ENCODE measurements at regions not wholly inside any gene's neighbourhood (a gene's known extent, or its start where the extent isn't known, plus 50 kb on each side); places are given as distances from the start of the nearest gene placed in this dataset.

DNA sequence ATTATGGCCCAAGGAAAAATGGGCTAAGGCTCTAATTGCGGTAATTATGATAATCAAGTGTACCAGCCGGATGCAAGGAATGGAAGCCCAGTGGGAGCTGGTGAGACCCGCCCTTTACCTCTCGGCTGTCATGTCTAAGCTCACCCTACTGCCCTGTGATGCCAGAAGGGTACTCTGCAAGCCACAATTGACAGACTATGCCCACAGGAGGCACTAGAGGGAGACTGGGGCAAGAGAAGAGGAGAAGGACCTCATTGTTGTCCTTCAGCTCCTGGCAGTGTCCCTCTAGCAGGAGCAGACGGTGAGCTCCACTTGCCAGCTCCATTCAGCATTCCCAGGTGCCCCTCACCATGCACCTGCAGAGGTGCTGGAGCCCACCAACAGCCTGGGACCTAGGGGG is 141.8 kb downstream of the SMIM20 start:
- Histone ChIP-seq H2AFZ (ENCODE audit: low read length) (no peak overlapping the region), H4K8ac (ENCODE audit: extremely low read depth, insufficient read depth, low read length) (no peak overlapping the region), H3K23ac (ENCODE audit: insufficient read length) (no peak overlapping the region), H3K27ac (ENCODE audit: low read depth, low read length) (no peak overlapping the region), H2AK5ac (ENCODE audit: low read depth, low read length) (no peak overlapping the region), H3K9ac (replicated peaks in 1 of 4; ENCODE audit: extremely low read depth in 1 of 4, low read depth in 3 of 4, low read length in 3 of 4) (no peak overlapping the region), H2BK12ac (ENCODE audit: low read depth, low read length) (0 out of 2 replicates have a peak overlapping the region, but pooled peaks have one; percentile 33), H2BK120ac (replicated peaks; ENCODE audit: low read depth, low read length) (no peak overlapping the region), H2BK5ac (ENCODE audit: low read depth, low read length) (no peak overlapping the region), H3K36me3 (ENCODE audit: control insufficient read depth in 2 of 4, insufficient read depth in 4 of 4, low read length in 3 of 4) (no peaks in the 10 kb centered on the region), H4K5ac (ENCODE audit: insufficient read length, low read depth, low read length) (no peak overlapping the region), H3K14ac (ENCODE audit: insufficient read length) (no peak overlapping the region), H3K18ac (ENCODE audit: extremely low read depth, low read length) (0 out of 2 replicates have a peak overlapping the region, but pooled peaks have one; percentile 6), H4K91ac (replicated peaks; ENCODE audit: insufficient read length, low read length) (no peak overlapping the region), H3K79me1 (ENCODE audit: low read depth, low read length) (no peaks in the 10 kb centered on the region), H3K9me3 (ENCODE audit: insufficient read depth in 2 of 2, low read depth in 1 of 2, low read length in 1 of 2) (no peaks in the 10 kb centered on the region), H2BK15ac (ENCODE audit: low read length) (peak overlapping the region; percentile 46; the same call in 1 of the 2 replicates), H3K79me2 (ENCODE audit: control insufficient read depth in 1 of 2, insufficient read depth in 2 of 2, low read length in 2 of 2) (no peaks in the 10 kb centered on the region), H3K4me3 (ENCODE audit: extremely low read depth in 1 of 4, insufficient read depth in 2 of 4, low read depth in 3 of 4, low read length in 4 of 4) (no peak overlapping the region), H3K56ac (replicated peaks; ENCODE audit: insufficient read length, low read depth, low read length) (no peak overlapping the region), H3K4me2 (ENCODE audit: insufficient read depth in 1 of 2, low read depth in 2 of 2, low read length in 2 of 2) (no peak overlapping the region), H4K20me1 (replicated peaks in 1 of 2; ENCODE audit: control insufficient read depth in 1 of 2, insufficient read depth in 2 of 2, low read length in 2 of 2) (no peaks in the 10 kb centered on the region), H3K4me1 (replicated peaks in 1 of 4; ENCODE audit: control insufficient read depth in 3 of 4, insufficient read depth in 4 of 4, low read length in 3 of 4) (no peaks in the 10 kb centered on the region), H3K4ac (replicated peaks; ENCODE audit: insufficient read length, low read depth, low read length) (no peak overlapping the region), H3K23me2 (ENCODE audit: low read depth, low read length) (no peaks in the 10 kb centered on the region), H2BK20ac (ENCODE audit: low read length) (no peak overlapping the region), H3K27me3 (replicated peaks in 1 of 4; ENCODE audit: control insufficient read depth in 3 of 4, extremely low read depth in 1 of 4, insufficient read depth in 3 of 4, low read length in 3 of 4) (no peaks in the 10 kb centered on the region)
- WGBS, 2 experiments (ENCODE audit: extremely low coverage in 1 of 2, insufficient coverage in 1 of 2, insufficient read length in 1 of 2, insufficient replicate concordance in 2 of 2, low coverage in 1 of 2, low lambda C conversion rate in 2 of 2, missing lambda C conversion rate in 1 of 2) = 90% methylated on average over 4 of the region's 5 CpGs; no CpG with 5 or more reads in 1 of the 2 experiments
- DNase-seq (ENCODE audit: low read depth in 1 of 2, low spot score in 2 of 2) (no peak), FAIRE-seq (no peak)
- CTCF ChIA-PET (ENCODE audit: partially characterized antibody) = interaction anchor here (0.6 to 3.1 kb wide), 14 partner anchors 10 to 228 kb away, joined by 3 to 23 read pairs (median 4); no protein-coding TSS in a partner anchor
- TF ChIP-seq POLR2AphosphoS5 (IDR thresholded peaks at IDR 0.05; ENCODE audit: low read depth, low read length) (no peak), CHD2 (IDR thresholded peaks at IDR 0.05; ENCODE audit: low read length) (no peak), RAD21 (IDR thresholded peaks at IDR 0.05 in 1 of 2, conservative IDR thresholded peaks at IDR 0.05 in 1 of 2; ENCODE audit: low read depth in 2 of 2, low read length in 2 of 2) (peak in 1 of 2 experiments; percentile 27; a peak in 1 of 4 replicates)
- TF ChIP-seq, protein P1, sequence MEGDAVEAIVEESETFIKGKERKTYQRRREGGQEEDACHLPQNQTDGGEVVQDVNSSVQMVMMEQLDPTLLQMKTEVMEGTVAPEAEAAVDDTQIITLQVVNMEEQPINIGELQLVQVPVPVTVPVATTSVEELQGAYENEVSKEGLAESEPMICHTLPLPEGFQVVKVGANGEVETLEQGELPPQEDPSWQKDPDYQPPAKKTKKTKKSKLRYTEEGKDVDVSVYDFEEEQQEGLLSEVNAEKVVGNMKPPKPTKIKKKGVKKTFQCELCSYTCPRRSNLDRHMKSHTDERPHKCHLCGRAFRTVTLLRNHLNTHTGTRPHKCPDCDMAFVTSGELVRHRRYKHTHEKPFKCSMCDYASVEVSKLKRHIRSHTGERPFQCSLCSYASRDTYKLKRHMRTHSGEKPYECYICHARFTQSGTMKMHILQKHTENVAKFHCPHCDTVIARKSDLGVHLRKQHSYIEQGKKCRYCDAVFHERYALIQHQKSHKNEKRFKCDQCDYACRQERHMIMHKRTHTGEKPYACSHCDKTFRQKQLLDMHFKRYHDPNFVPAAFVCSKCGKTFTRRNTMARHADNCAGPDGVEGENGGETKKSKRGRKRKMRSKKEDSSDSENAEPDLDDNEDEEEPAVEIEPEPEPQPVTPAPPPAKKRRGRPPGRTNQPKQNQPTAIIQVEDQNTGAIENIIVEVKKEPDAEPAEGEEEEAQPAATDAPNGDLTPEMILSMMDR (IDR thresholded peaks at IDR 0.05; ENCODE audit: control extremely low read depth in 1 of 3, insufficient read depth in 1 of 3, low read depth in 1 of 3, low read length in 3 of 3) = peak in 2 of 3 experiments; percentile 20 to 37; a peak in 1 of 4 replicates
- POLR2A ChIA-PET (ENCODE audit: partially characterized antibody) = interaction anchor here (0.7 to 1.2 kb wide), 3 partner anchors 26 to 353 kb away, joined by 3 to 5 read pairs (median 3); no protein-coding TSS in a partner anchor

All from H1 (cell line).